GM18861 (cell line): ENCODE measurements at regions not wholly inside any gene's neighbourhood (a gene's known extent, or its start where the extent isn't known, plus 50 kb on each side); places are given as distances from the start of the nearest gene placed in this dataset.

Source experiments
- ATAC-seq: cut with Tn5 transposase; IDR thresholded peaks from one replicate; pipeline ENCODE4 v1.9.1; 2021; ENCODE audit not compliant: unreplicated experiment

- ATAC-seq, result no peak
Observed at GRCh38 chr10:106473129-106473685, 691.3 kb downstream of the SORCS1 start.

DNA sequence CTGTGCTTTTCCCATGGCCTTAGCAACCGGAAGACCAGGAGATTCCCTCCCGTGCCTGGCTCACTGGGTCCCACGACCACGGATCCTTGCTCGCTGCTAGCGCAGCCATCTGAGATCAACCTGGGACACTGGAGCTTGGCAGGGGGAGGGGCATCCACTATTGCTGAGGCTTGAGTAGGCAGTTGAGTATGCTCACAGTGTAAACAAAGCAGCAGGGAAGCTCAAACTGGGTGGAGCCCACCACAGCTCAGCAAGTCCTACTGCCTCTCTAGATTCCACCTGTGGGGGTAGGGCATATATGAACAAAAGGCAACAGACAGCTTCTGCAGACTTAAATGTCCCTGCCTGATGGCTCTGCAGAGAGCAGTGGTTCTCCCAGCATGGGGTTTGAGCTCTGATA lies 697.0 kb downstream of the SORCS1 start:
- ATAC-seq, result no peak

DNA sequence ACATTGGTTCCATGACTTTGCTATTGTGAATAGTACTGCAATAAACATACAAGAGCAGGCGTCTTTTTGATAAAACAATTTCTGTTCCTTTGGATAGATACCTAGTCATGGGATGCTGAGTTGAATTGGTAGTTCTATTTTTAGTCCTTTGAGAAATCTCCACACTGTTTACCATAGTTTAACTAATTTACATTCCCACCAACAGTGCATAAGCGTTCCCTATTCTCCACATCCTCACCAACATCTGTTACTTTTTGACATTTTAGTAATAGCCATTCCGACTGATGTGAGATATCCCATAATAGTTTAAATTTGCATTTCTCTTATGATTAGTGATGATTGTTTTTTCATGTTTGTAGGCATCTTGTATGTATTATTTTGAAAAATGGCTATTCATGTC lies 707.0 kb downstream of the SORCS1 start:
- no peak for ATAC-seq

DNA sequence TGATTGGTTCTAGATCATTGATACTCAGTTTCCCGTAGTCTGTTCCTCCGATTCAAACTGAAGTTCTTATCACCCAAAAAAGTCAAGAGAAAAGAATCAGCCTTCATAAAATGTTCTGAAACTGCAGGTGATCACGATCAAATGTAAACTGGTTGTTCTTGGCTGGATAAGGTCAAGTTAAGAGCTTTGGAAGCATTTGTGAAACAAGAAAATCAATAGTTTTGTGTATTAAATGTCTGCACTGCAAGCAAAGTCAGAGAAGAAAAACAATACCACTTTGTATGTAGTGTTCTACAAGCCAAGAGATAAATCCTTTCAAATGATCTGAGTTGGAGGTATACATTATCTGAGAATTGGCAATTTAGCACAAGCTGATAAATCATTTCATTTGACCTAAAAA lies 710.3 kb downstream of the SORCS1 start:
- no peak for ATAC-seq

DNA sequence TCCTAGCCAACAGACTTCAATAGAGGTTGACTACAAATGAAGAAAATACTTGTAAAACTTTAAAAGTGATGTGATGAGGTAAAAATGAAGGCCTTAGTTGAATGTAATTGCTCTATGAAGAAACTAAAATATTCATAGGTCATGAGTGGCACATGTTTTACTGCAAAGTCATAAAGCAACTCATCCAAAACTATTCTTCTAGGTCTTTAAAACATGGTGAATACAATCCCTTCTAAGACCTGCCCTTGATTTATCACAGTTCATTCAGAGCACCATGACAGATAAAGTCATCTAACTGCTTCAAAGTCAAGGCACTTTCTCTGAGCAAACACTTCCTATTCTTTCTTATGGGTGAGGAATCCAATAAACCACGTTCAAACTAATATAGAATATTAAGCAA lies 713.5 kb downstream of the SORCS1 start:
- no peak for ATAC-seq

GRCh38 chr10:106446920-106447319 lies 717.6 kb downstream of the SORCS1 start:
- ATAC-seq, result no peak

DNA sequence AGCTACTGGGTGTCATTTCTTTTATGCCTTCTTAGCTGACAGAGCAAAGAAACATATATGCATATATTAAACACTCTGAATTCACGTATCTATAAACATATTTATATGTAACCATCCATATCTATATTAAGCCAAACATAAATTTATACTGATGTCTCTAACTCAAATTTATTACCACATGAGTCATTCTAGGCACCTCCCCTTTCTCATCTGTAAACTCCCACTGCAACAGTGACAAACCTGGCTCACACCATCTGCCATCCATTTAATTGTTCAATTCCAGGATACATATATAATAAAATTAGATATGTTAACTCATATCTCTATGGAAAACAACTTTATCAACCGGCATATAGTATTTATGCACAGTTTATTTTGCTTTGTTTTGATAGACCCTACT lies 722.3 kb downstream of the SORCS1 start:
- no peak for ATAC-seq

DNA sequence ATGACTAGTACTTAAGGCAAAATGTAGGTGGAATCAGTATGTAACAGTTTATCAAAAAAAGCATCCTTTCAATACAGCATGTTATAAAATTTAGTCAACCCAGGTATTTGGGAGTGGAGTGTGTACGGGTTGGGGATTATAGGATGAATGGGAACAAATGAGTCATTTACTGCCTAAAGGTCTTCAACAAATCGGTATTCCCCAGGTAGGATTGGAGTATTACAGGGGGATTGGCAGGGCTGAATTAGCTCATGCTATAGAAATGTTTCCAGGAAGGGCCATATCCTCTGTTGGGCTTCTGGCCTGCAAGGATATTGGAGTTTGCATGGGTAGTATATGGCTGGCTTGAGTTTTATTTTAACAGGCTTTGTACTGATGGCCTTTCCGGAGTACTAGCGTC lies 723.7 kb downstream of the SORCS1 start:
- ATAC-seq, result no peak

DNA sequence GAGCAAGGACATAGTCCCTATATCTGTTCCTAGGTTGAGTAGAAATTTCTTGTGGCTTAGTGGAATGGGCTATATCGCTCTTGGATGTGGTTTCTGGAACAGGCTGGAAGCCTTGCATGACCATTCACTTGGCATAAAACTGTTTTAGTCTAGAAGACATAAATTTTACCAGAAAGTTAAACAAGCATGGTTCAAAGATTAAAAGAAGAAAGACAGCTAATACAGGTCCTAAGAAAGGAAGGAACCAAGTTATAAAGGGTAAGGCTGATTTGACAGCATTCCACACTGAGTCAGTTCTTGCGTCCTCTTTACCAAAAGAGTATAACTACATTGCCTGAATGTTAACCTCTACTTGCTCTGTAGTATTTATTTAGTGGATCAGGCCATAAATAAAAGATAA lies 724.2 kb downstream of the SORCS1 start:
- no peak for ATAC-seq

- no peak for ATAC-seq
Observed at GRCh38 chr10:106439366-106439765, 725.1 kb downstream of the SORCS1 start.

GRCh38 chr10:106438386-106438785 lies 726.1 kb downstream of the SORCS1 start:
- ATAC-seq, result no peak

DNA sequence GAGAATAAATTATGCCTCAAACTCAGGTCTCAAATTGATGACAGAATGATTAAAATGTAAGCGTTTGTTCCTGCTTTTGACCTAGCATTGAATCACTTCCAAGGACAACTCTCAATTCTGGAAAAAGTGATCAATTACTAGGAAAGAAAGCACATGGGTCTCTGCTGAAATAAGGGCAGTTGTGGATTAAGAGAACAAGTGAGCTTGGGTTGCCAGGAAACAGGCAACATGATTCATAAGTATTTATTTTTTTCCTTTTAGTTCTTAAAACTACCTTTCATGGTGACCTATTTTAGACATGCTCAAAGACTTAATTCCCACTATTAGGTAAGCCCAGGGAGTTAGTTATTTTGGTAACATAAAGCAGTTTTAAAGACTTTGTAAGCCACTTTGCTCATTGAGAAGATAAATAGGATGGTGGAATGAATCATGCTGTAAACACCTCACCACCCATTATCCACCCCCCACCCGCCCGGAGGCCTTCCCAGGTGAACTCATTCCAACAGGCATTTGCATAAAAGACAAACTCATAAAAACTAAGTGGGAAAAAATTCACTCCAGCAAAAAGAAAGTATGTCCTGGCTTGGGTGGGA lies 728.3 kb downstream of the SORCS1 start:
- ATAC-seq, result no peak

DNA sequence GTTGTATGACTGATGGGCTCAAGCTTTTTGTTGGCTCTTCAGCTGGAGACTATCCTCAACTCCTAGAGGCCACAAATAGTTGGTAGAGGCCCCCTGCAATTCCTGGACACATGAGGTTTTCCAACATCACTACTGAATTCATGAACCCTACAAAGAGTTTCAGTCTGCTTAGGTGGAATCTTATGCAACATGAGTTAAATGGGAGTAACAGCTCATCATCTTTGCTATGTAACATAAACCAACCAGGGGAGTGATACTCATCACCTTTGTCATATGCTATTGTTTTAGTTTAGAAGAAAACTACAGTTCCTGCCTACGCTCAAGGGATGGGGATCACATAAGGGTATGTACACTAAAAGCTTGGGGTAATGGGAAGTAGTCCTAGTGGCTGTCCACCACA lies 729.4 kb downstream of the SORCS1 start:
- no peak for ATAC-seq

DNA sequence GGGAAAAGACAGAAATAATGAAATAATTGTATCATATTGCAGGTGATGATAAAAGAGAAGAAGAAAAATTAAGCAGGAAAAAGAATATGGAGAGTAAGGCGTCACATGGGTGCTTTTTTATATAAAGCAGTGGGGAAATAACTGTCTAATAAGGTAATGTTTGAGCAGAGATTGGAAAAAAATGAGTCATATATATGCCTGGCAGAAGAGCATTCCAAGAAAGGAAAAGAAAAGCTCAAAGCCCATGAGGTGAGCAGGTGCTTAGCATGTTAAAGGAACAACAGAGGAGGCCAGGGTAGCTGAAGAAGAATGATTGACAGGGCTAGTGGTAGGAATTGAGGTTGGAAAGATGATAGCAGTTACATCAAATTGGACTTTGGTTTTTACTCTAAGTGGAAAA lies 739.5 kb downstream of the SORCS1 start:
- ATAC-seq, result no peak

GRCh38 chr10:106424054-106424453 lies 740.5 kb downstream of the SORCS1 start:
- no peak for ATAC-seq

- ATAC-seq, result no peak
Observed at GRCh38 chr10:106410331-106410730, 754.2 kb downstream of the SORCS1 start.

GRCh38 chr10:106405141-106405540 lies 759.4 kb downstream of the SORCS1 start:
- ATAC-seq, result no peak

GRCh38 chr10:106402458-106402857 lies 762.0 kb downstream of the SORCS1 start:
- ATAC-seq, result no peak

DNA sequence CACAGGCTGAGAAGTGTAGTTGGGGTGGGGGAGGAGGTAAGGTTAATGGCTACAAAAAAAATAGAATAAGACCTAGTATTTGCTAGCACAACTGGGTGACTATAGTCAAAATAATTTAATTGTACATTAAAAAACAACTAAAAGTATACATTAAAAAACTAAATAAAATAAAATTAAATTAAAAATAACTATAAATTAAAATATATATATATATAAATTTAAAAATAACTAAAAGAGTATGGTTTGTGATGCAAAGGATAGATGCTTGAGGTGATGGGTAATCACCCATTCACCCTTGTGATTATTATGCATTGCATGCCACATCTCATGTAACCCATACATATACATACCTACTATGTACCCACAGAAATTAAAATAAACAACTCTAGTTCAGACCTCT lies 762.5 kb downstream of the SORCS1 start:
- no peak for ATAC-seq

DNA sequence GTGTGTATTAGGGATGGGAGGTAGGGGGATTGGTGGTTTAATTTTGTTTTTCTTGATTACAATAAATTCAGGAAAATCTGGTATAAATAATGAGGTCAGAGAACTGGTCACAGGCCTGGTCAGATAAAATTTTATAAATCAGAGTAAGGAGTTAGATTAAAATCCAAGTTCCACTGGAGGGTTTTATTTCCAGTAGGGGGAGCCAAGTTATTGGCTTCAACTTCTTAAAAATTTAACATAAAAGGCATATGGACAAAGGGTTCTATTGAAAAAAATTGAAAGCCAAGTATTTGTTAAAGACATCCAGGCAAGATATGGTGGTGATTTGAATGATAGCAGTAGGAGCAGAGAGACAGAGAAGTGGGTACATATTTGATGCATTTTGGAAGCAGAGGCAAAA lies 763.3 kb downstream of the SORCS1 start:
- no peak for ATAC-seq

- ATAC-seq, result no peak
Observed at GRCh38 chr10:106399112-106399511, 765.4 kb downstream of the SORCS1 start.

DNA sequence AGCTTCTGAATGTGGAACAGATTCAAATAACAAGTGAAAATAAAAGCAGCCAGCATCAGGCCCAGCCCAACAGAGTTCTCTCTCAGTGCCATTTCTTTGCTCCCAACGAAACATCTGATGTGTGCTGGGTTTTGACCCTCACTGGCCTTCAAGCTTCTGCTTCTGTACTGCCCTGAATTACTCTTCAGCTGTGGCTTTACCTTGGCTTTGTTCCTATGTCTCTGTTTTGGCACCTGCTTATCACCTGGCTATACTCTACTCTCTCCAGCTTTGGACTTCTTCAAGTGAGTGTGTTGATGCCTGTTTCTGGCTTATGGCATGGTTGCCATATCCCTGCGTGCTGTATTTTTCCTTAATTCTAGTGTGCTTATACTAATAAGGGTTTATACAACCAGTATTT lies 768.3 kb downstream of the SORCS1 start:
- ATAC-seq, result no peak

DNA sequence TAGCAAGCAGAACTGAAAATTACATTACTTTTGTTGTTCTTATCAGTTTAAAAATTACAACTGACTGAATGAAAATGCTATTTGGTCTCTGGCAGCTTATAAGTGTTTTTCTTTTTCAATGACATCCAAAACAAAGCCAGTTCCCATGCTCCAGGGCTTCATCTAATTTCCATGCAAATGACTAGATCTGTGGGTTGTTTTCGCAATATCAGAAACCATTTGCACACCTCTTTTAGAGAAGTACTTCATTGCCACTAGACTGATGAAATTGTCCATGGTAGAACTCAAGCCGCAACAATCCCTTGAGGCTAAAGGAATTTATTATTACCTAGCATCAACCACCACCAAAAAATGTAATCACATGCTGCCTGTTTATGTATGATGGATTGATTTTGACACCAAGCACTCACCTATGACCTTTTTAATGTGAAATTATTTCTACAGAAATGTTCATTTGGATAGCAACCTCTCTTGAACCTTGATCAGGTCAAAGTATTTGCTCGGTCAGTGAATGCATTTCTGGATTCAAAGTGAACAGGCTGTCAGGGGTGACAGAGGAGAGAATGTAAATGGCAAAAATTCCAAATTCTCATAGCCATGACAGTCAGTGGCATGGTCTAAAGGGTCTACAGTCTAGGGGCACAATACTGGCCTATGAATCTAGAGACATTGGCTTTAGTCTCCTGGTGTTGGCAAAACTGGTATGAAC lies 769.3 kb downstream of the SORCS1 start:
- ATAC-seq, result no peak
